Liver (tissue), 8 donors: ENCODE measurements at regions not wholly inside any gene's neighbourhood (a gene's known extent, or its start where the extent isn't known, plus 50 kb on each side); places are given as distances from the start of the nearest gene placed in this dataset.

ENCODE experiments used
- DNase-seq: peaks from one replicate; pipeline ENCODE4 v3.0.0-alpha.2; 2017; ENCODE audit warnings: low spot score
- H3K27ac ChIP-seq, 2 donors: one replicate each; pipeline ENCODE4 v1.7.0; 2013; ENCODE audit warnings: inconsistent platforms in 2 of 2, low read length in 2 of 2, control low read depth in 1 of 2, low read depth in 1 of 2, mild to moderate bottlenecking in 1 of 2
- H3K27me3 ChIP-seq, 4 donors: one replicate each; pipeline versions ENCODE4 v1.6.1 to v1.7.0; 2013; ENCODE audit warnings: low read length in 3 of 4, inconsistent platforms in 1 of 4, mild to moderate bottlenecking in 1 of 4, moderate library complexity in 1 of 4; ENCODE audit not compliant: control insufficient read depth in 4 of 4, insufficient read depth in 4 of 4
- H3K36me3 ChIP-seq, 4 donors: one replicate each; pipeline versions ENCODE4 v1.6.1 to v1.7.0; 2013; ENCODE audit warnings: low read length in 3 of 4, mild to moderate bottlenecking in 3 of 4, low read depth in 1 of 4, moderate library complexity in 1 of 4; ENCODE audit not compliant: control insufficient read depth in 4 of 4, insufficient read depth in 3 of 4
- H3K4me1 ChIP-seq, 4 donors: one replicate each; pipeline versions ENCODE4 v1.6.1 to v1.7.0; 2013; ENCODE audit warnings: low read length in 3 of 4, mild to moderate bottlenecking in 3 of 4, moderate library complexity in 1 of 4; ENCODE audit not compliant: control insufficient read depth in 4 of 4, insufficient read depth in 4 of 4
- H3K4me3 ChIP-seq, 3 donors: one replicate each; pipeline versions ENCODE4 v1.6.1 to v1.7.0; 2013; ENCODE audit warnings: low read length in 3 of 3, control low read depth in 1 of 3, low read depth in 1 of 3, mild to moderate bottlenecking in 1 of 3
- H3K9ac ChIP-seq, 2 donors: one replicate each; pipeline ENCODE4 v1.7.0; 2013; ENCODE audit warnings: low read length in 2 of 2, mild to moderate bottlenecking in 2 of 2, moderate library complexity in 2 of 2, control low read depth in 1 of 2, low read depth in 1 of 2
- H3K9me3 ChIP-seq, 4 donors: one replicate each; pipeline versions ENCODE4 v1.6.1 to v1.7.0; 2013; ENCODE audit warnings: low read length in 3 of 4; ENCODE audit not compliant: control insufficient read depth in 4 of 4
- ATF3 ChIP-seq: IDR thresholded peaks from 2 replicates; pipeline ENCODE4 v1.6.1; 2016; ENCODE audit warnings: antibody characterized with exemption
- CTCF ChIP-seq: fragments of 150-350 bp; IDR thresholded peaks from 2 replicates; pipeline ENCODE4 v1.5.1; 2017; ENCODE audit warnings: improper control_type of control experiment, low read depth, low read length; ENCODE audit not compliant: missing input control
- EGR1 ChIP-seq, 2 donors: IDR thresholded peaks; 2 replicates each; pipeline ENCODE4 v1.6.1; 2016 to 2018; ENCODE audit warnings: antibody characterized with exemption in 2 of 2, low read depth in 2 of 2
- FOXA1 ChIP-seq: IDR thresholded peaks from 2 replicates; pipeline ENCODE4 v1.6.1; 2016; ENCODE audit warnings: antibody characterized with exemption
- FOXA2 ChIP-seq: IDR thresholded peaks from 2 replicates; pipeline ENCODE4 v1.6.1; 2016; ENCODE audit warnings: antibody characterized with exemption
- GABPA ChIP-seq, 2 donors: IDR thresholded peaks in 1 of 2; conservative IDR thresholded peaks in 1 of 2; 2 replicates each; pipeline ENCODE4 v1.6.1; 2016; ENCODE audit warnings: antibody characterized with exemption in 2 of 2, mild to moderate bottlenecking in 1 of 2, moderate library complexity in 1 of 2
- HNF4A ChIP-seq, 2 donors: conservative IDR thresholded peaks; 2 replicates each; pipeline ENCODE4 v1.6.1; 2016; ENCODE audit warnings: antibody characterized with exemption in 2 of 2, mild to moderate bottlenecking in 2 of 2
- HNF4G ChIP-seq: IDR thresholded peaks from 2 replicates; pipeline ENCODE4 v1.6.1; 2016; ENCODE audit warnings: antibody characterized with exemption
- JUND ChIP-seq, 2 donors: IDR thresholded peaks; 2 replicates each; pipeline ENCODE4 v1.6.1; 2016; ENCODE audit warnings: antibody characterized with exemption in 2 of 2
- MAX ChIP-seq: IDR thresholded peaks from 2 replicates; pipeline ENCODE4 v1.6.1; 2016; ENCODE audit warnings: antibody characterized with exemption
- NR2F2 ChIP-seq: IDR thresholded peaks from 2 replicates; pipeline ENCODE4 v1.6.1; 2016; ENCODE audit warnings: antibody characterized with exemption
- RAD21 ChIP-seq, 2 donors: IDR thresholded peaks; 2 replicates each; pipeline ENCODE4 v1.6.1; 2016; ENCODE audit warnings: antibody characterized with exemption in 2 of 2, mild to moderate bottlenecking in 2 of 2
- REST ChIP-seq: IDR thresholded peaks from 2 replicates; pipeline ENCODE4 v1.6.1; 2016; ENCODE audit warnings: antibody characterized with exemption, mild to moderate bottlenecking
- RXRA ChIP-seq, 2 donors: IDR thresholded peaks; 2 replicates each; pipeline ENCODE4 v1.6.1; 2017 to 2018; ENCODE audit warnings: antibody characterized with exemption in 2 of 2, mild to moderate bottlenecking in 1 of 2
- SP1 ChIP-seq: IDR thresholded peaks from 2 replicates; pipeline ENCODE4 v1.6.1; 2018; ENCODE audit warnings: antibody characterized with exemption, mild to moderate bottlenecking
- TAF1 ChIP-seq: conservative IDR thresholded peaks from 2 replicates; pipeline ENCODE4 v1.6.1; 2016; ENCODE audit warnings: antibody characterized with exemption, mild to moderate bottlenecking
- YY1 ChIP-seq: IDR thresholded peaks from 2 replicates; pipeline ENCODE4 v1.6.1; 2016; ENCODE audit warnings: antibody characterized with exemption, mild to moderate bottlenecking
- ZBTB33 ChIP-seq: IDR thresholded peaks from 2 replicates; pipeline ENCODE4 v1.6.1; 2016; ENCODE audit warnings: antibody characterized with exemption
- WGBS: extraction: QIAGEN DNeasy Blood & Tissue Kit; methylation state at CpG from one replicate; pipeline ENCODE4 v1.1.7; 2013; 5-methylcytosine and 5-hydroxymethylcytosine counted together
- donor health status: healthy.
- donor health status: healthy.
- donor health status: healthy.
- donor health status: healthy.
- donor health status: healthy.

- Histone ChIP-seq H3K9ac (no peak overlapping the region), H3K36me3 (no peaks in the 10 kb centered on the region), H3K4me1 (no peaks in the 10 kb centered on the region), H3K27ac (no peak overlapping the region), H3K27me3 (no peaks in the 10 kb centered on the region), H3K9me3 (no peaks in the 10 kb centered on the region), H3K4me3 (no peak overlapping the region)
- no peak for DNase-seq
- 77% methylated on average over 3 of the region's 3 CpGs for WGBS
- TF ChIP-seq ZBTB33 (no peak), HNF4A (conservative IDR thresholded peaks at IDR 0.05) (no peak), EGR1 (IDR thresholded peaks at IDR 0.05; ENCODE audit: low read depth in 2 of 2) (no peak), JUND (IDR thresholded peaks at IDR 0.05) (no peak), TAF1 (no peak), CTCF (no peak), REST (no peak), SP1 (no peak), FOXA2 (no peak), YY1 (no peak), ATF3 (no peak), NR2F2 (no peak), RXRA (IDR thresholded peaks at IDR 0.05) (no peak), RAD21 (IDR thresholded peaks at IDR 0.05) (no peak), HNF4G (no peak), MAX (no peak), FOXA1 (no peak), GABPA (IDR thresholded peaks at IDR 0.05 in 1 of 2, conservative IDR thresholded peaks at IDR 0.05 in 1 of 2) (no peak)
Measured at GRCh38 chr6:147892476-147892875, 384.0 kb downstream of the SAMD5 start.

- DNase-seq: no peak
- Histone ChIP-seq H3K9ac (no peak overlapping the region), H3K4me3 (no peak overlapping the region), H3K4me1 (no peaks in the 10 kb centered on the region), H3K27ac (no peak overlapping the region), H3K36me3 (no peaks in the 10 kb centered on the region), H3K9me3 (no peaks in the 10 kb centered on the region), H3K27me3 (no peaks in the 10 kb centered on the region)
- TF ChIP-seq TAF1 (no peak), MAX (no peak), ATF3 (no peak), CTCF (no peak), REST (no peak), FOXA1 (no peak), EGR1 (IDR thresholded peaks at IDR 0.05; ENCODE audit: low read depth in 2 of 2) (no peak)
- WGBS: 90% methylated on average over 4 of the region's 4 CpGs
Measured at GRCh38 chr6:147895272-147895671, 386.8 kb downstream of the SAMD5 start.
